OCI-LY1 (cell line): ENCODE measurements at regions not wholly inside any gene's neighbourhood (a gene's known extent, or its start where the extent isn't known, plus 50 kb on each side); places are given as distances from the start of the nearest gene placed in this dataset.

Experiments
- H2AFZ ChIP-seq: fragments of 200-600 bp; sonication (generic), shearing (Covaris generic); 2 replicates; pipeline ENCODE4 v1.6.0; 2014; ENCODE audit warnings: antibody characterized with exemption, mild to moderate bottlenecking, low read length
- H3F3A ChIP-seq: fragments of 200-600 bp; sonication (generic), shearing (Covaris generic); 2 replicates; pipeline ENCODE4 v1.6.0; 2014; ENCODE audit warnings: mild to moderate bottlenecking, antibody characterized with exemption, low read length, moderate library complexity; ENCODE audit not compliant: insufficient read depth
- H3K27ac ChIP-seq: fragments of 200-600 bp; sonication (generic); 2 replicates; pipeline ENCODE4 v1.5.1; 2014; ENCODE audit warnings: low read length, mixed run types, mild to moderate bottlenecking, low read depth; ENCODE audit not compliant: poor library complexity, severe bottlenecking
- H3K27me3 ChIP-seq: fragments of 200-600 bp; sonication (generic); 2 replicates; pipeline ENCODE4 v1.6.0; 2014; ENCODE audit warnings: antibody characterized with exemption, mild to moderate bottlenecking, low read length, moderate library complexity; ENCODE audit not compliant: insufficient read depth
- H3K36me3 ChIP-seq: fragments of 200-600 bp; sonication (generic); 2 replicates; pipeline ENCODE4 v1.6.1; 2014; ENCODE audit warnings: mild to moderate bottlenecking, antibody characterized with exemption, low read length, moderate library complexity, mixed read lengths; ENCODE audit not compliant: insufficient read depth
- H3K4me1 ChIP-seq: fragments of 200-600 bp; sonication (generic); 2 replicates; pipeline ENCODE4 v1.5.1; 2014; ENCODE audit warnings: mild to moderate bottlenecking, low read length, moderate library complexity; ENCODE audit not compliant: insufficient read depth, severe bottlenecking
- H3K4me2 ChIP-seq: fragments of 200-600 bp; sonication (generic), shearing (Covaris generic); 2 replicates; pipeline ENCODE4 v1.6.1; 2014; ENCODE audit warnings: low read length
- H3K4me3 ChIP-seq: fragments of 200-600 bp; sonication (generic); 2 replicates; pipeline ENCODE4 v1.5.1; 2014; ENCODE audit warnings: low read length, low read depth, mild to moderate bottlenecking, mixed read lengths; ENCODE audit not compliant: poor library complexity, severe bottlenecking
- H3K79me2 ChIP-seq: fragments of 200-600 bp; shearing (Covaris generic); 2 replicates; pipeline ENCODE4 v1.6.1; 2016; ENCODE audit warnings: mixed run types, low read length, mixed read lengths; ENCODE audit not compliant: insufficient read depth
- H3K9ac ChIP-seq: fragments of 200-600 bp; sonication (generic), shearing (Covaris generic); 2 replicates; pipeline ENCODE4 v1.6.1; 2014; ENCODE audit warnings: mild to moderate bottlenecking, low read length, mixed read lengths
- H3K9me2 ChIP-seq: fragments of 200-600 bp; sonication (generic), shearing (Covaris generic); 2 replicates; pipeline ENCODE4 v1.6.1; 2014; ENCODE audit warnings: low read depth, mild to moderate bottlenecking, low read length, mixed read lengths
- H3K9me3 ChIP-seq: fragments of 200-600 bp; shearing (Covaris generic); 2 replicates; pipeline ENCODE4 v1.6.1; 2014; ENCODE audit warnings: low read length, mixed read lengths
- H4K20me1 ChIP-seq: fragments of 200-600 bp; sonication (generic), shearing (Covaris generic); 2 replicates; pipeline ENCODE4 v1.6.0; 2016; ENCODE audit warnings: mild to moderate bottlenecking, low read length; ENCODE audit not compliant: insufficient read depth
- EZH2 ChIP-seq: fragments of 200-600 bp; sonication (generic), shearing (Covaris generic); IDR thresholded peaks from 2 replicates; pipeline ENCODE4 v1.8.0; 2017; ENCODE audit warnings: borderline replicate concordance, mixed run types, mild to moderate bottlenecking, antibody characterized with exemption, low read length, moderate library complexity, mixed read lengths
- TF ChIP-seq, protein P1 (sequence below): fragments of 200-600 bp; sonication (generic), shearing (Covaris generic); IDR thresholded peaks from 2 replicates; pipeline ENCODE4 v1.5.1; 2017; ENCODE audit warnings: mild to moderate bottlenecking, antibody characterized with exemption, low read length, moderate library complexity, mixed read lengths

DNA sequence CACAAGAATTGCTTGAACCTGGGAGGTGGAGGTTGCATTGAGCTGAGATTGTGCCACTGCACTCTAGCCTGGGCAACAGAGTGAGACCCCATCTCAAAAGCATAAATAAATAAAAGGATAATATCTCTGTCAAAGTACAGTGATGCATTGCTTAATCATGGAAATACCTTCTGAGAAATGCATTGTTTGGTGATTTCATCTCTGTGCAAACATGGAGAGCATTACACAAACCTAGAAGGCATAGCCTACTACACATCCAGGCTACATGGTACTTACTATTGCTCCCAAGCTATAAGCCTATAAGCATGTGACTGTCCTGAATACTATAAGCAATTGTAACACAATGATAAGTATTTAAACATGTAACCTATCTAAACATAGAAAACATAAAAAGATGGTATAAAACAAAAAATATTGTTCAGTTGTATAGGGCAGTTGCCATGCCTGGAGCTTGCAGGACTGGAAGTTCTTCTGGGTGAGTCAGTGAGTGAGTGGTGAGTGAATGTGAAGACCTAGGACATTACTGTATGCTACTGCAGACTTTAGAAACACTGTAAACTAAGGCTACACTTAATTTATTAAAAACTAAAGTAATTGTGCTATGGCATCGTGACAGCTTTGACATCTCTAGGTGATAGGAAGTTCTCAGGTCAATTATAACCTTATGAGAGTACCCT is 93.6 kb upstream of the SNRPN start:
- no peak overlapping the region for H2AFZ ChIP-seq
- H3K79me2 ChIP-seq, result no peaks in the 10 kb centered on the region
- no peak overlapping the region for H3K4me3 ChIP-seq
- no peaks in the 10 kb centered on the region for H3K4me1 ChIP-seq
- TF ChIP-seq EZH2, result no peak
- TF ChIP-seq, protein P1, sequence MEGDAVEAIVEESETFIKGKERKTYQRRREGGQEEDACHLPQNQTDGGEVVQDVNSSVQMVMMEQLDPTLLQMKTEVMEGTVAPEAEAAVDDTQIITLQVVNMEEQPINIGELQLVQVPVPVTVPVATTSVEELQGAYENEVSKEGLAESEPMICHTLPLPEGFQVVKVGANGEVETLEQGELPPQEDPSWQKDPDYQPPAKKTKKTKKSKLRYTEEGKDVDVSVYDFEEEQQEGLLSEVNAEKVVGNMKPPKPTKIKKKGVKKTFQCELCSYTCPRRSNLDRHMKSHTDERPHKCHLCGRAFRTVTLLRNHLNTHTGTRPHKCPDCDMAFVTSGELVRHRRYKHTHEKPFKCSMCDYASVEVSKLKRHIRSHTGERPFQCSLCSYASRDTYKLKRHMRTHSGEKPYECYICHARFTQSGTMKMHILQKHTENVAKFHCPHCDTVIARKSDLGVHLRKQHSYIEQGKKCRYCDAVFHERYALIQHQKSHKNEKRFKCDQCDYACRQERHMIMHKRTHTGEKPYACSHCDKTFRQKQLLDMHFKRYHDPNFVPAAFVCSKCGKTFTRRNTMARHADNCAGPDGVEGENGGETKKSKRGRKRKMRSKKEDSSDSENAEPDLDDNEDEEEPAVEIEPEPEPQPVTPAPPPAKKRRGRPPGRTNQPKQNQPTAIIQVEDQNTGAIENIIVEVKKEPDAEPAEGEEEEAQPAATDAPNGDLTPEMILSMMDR, result no peak
- no peaks in the 10 kb centered on the region for H3K9me3 ChIP-seq
- H3K27ac ChIP-seq, result no peak overlapping the region
- no peaks in the 10 kb centered on the region for H3K9me2 ChIP-seq
- no peaks in the 10 kb centered on the region for H3K36me3 ChIP-seq
- H4K20me1 ChIP-seq, result no peaks in the 10 kb centered on the region
- no peaks in the 10 kb centered on the region for H3K27me3 ChIP-seq
- no peaks in the 10 kb centered on the region for H3F3A ChIP-seq
- no peak overlapping the region for H3K4me2 ChIP-seq
- no peak overlapping the region for H3K9ac ChIP-seq

GRCh38 chr15:24862726-24863521 is 91.9 kb upstream of the SNRPN start:
- Histone ChIP-seq H3F3A (no peaks in the 10 kb centered on the region), H3K27me3 (no peaks in the 10 kb centered on the region), H3K4me1 (no peaks in the 10 kb centered on the region), H3K9me2 (no peaks in the 10 kb centered on the region), H4K20me1 (no peaks in the 10 kb centered on the region), H3K36me3 (no peaks in the 10 kb centered on the region), H3K9me3 (no peaks in the 10 kb centered on the region), H3K4me2 (no peak overlapping the region), H3K27ac (no peak overlapping the region), H3K79me2 (no peaks in the 10 kb centered on the region), H3K9ac (no peak overlapping the region), H2AFZ (no peak overlapping the region), H3K4me3 (no peak overlapping the region)
- TF ChIP-seq, protein P1, result no peak

DNA sequence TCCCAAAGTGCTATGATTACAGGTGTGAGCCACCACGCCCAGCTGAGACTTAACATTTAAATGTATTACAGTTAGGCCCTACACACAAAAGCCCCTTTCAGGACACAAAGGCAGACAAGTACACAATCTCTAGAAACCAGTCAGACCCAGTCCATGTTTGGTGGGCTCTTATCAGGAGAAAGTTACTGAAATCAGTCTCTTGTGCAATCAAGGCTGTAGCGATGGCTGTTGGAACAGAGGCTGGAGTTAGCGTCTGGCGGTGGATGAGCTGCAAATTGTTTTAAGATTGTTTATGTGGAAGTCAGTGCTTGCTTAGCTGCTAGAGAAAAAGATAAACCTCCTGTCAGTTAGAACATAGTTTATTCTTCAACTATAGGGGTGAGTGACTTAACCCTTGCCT is 89.5 kb upstream of the SNRPN start:
- Histone ChIP-seq H3F3A (no peaks in the 10 kb centered on the region), H4K20me1 (no peaks in the 10 kb centered on the region), H3K9me2 (no peaks in the 10 kb centered on the region), H2AFZ (no peak overlapping the region), H3K9ac (no peak overlapping the region), H3K4me3 (no peak overlapping the region), H3K4me2 (no peak overlapping the region), H3K4me1 (no peaks in the 10 kb centered on the region), H3K27ac (no peak overlapping the region), H3K9me3 (no peaks in the 10 kb centered on the region), H3K36me3 (no peaks in the 10 kb centered on the region), H3K27me3 (no peaks in the 10 kb centered on the region), H3K79me2 (no peaks in the 10 kb centered on the region)
- no peak for TF ChIP-seq EZH2
- TF ChIP-seq, protein P1, result no peak
